ENCODE measurements at regions not wholly inside any gene's neighbourhood (a gene's known extent, or its start where the extent isn't known, plus 50 kb on each side); places are given as distances from the start of the nearest gene placed in this dataset.
"Not testable (repeated sequence)": the region's sequence is repeated elsewhere in the genome, so short reads cannot be mapped to it uniquely, and the experiment has no call there.

DNA sequence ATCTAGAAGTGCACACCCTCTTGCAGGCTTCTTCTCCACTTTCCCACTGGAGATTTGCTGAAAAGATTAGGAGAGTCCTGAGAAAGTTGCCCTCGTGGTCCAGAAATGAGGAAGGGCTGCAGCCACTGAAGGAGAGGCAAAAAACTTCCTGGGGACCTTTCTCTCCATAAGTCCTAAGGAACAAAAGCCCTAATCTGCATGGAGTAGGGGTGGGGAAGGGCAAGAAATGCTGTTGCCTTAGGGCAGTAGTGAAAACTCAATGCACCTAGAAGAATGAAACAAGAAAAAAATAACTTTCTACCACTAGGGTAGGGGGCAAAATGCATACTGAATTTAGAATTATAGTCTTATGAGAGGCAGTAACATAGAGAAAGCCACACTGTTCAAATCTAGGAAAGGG is 1408.8 kb downstream of the PCDH19 start:
- TF ChIP-seq, protein P1, sequence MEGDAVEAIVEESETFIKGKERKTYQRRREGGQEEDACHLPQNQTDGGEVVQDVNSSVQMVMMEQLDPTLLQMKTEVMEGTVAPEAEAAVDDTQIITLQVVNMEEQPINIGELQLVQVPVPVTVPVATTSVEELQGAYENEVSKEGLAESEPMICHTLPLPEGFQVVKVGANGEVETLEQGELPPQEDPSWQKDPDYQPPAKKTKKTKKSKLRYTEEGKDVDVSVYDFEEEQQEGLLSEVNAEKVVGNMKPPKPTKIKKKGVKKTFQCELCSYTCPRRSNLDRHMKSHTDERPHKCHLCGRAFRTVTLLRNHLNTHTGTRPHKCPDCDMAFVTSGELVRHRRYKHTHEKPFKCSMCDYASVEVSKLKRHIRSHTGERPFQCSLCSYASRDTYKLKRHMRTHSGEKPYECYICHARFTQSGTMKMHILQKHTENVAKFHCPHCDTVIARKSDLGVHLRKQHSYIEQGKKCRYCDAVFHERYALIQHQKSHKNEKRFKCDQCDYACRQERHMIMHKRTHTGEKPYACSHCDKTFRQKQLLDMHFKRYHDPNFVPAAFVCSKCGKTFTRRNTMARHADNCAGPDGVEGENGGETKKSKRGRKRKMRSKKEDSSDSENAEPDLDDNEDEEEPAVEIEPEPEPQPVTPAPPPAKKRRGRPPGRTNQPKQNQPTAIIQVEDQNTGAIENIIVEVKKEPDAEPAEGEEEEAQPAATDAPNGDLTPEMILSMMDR (conservative IDR thresholded peaks at IDR 0.05; ENCODE audit: low read length), result no peak
- no peak for DNase-seq (ENCODE audit: low read depth)
- H3K4me3 ChIP-seq (ENCODE audit: low read length), result no peak overlapping the region

- no peak overlapping the region for H3K4me3 ChIP-seq (ENCODE audit: low read length)
- TF ChIP-seq, protein P1 (conservative IDR thresholded peaks at IDR 0.05; ENCODE audit: low read length), result no peak
- no peak for DNase-seq (ENCODE audit: low read depth)
Observed at GRCh38 chrX:98962996-98963395, 1447.1 kb downstream of the PCDH19 start.

DNA sequence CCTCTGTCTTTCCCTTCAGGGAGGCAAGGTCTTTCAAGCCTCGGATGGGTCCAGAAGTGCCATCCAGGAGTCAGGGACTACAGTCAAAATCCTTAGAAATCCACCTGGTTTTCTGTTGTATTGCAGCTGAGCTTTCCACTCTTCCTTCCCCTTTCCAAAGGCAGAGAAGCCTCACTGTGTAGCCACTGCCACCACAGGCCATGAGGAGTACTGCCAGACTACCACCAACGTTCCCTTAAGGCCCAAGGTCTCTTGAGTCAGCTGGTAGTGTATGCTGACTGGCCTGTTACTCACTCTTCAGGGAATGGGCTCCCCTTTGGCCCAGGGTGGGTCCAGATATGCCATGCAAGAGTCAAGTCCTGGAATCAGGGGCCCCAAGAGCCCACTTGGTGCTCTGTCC is 1454.1 kb downstream of the PCDH19 start:
- DNase-seq (ENCODE audit: low read depth), result no peak
- TF ChIP-seq, protein P1 (conservative IDR thresholded peaks at IDR 0.05; ENCODE audit: low read length), result no peak

DNA sequence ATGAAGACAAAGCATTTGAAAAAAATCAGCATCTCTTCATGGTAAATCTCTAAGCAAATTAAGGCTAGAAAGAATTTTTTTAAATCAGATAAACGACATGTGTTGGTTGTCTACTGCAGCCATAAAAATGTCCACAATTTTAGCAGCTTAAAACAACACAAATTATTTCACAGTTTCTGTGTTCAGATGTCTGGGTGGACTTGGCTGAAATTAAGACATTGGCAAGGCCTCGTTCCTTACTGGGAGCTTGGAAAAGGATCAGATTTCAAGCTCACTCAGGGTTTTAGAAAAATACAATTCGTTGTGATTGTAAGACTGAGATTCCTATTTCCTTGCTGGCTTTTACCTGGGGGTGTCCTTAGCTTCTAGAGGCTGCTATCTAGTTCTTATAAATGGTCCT is 1470.6 kb downstream of the PCDH19 start:
- H3K4me3 ChIP-seq (ENCODE audit: low read length), result no peak overlapping the region
- TF ChIP-seq, protein P1 (conservative IDR thresholded peaks at IDR 0.05; ENCODE audit: low read length), result no peak

More for the DNA sequence above, 1454.1 kb downstream of the PCDH19 start:
- H3K4me3 ChIP-seq (ENCODE audit: low read length), result no peak overlapping the region

DNA sequence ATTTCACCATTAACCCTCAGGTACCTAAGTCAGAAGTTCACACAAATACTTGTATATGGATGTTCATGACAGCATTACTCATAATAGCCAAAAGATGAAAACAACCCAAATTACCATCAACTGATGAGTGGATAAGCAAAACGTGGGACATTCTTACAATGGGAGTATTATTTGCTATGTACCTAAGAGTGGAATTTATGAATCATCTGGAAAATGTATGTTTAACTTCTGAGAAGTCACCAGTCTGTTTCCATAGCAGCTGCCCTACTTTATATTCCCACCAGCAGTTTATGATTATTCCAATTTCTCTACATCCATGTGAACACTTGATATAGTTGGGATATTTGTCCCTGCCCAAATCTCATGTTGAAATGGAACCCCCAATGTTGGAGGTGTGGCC is 1478.9 kb downstream of the PCDH19 start:
- no peak overlapping the region for H3K4me3 ChIP-seq (ENCODE audit: low read length)
- TF ChIP-seq, protein P1 (conservative IDR thresholded peaks at IDR 0.05; ENCODE audit: low read length), result no peak
- no peak for DNase-seq (ENCODE audit: low read depth)

More for the DNA sequence above, 1470.6 kb downstream of the PCDH19 start:
- no peak for DNase-seq (ENCODE audit: low read depth)

GRCh38 chrX:98924511-98924910 is 1485.6 kb downstream of the PCDH19 start:
- TF ChIP-seq, protein P1 (conservative IDR thresholded peaks at IDR 0.05; ENCODE audit: low read length), result no peak
- DNase-seq (ENCODE audit: low read depth), result no peak
- H3K4me3 ChIP-seq (ENCODE audit: low read length), result no peak overlapping the region

DNA sequence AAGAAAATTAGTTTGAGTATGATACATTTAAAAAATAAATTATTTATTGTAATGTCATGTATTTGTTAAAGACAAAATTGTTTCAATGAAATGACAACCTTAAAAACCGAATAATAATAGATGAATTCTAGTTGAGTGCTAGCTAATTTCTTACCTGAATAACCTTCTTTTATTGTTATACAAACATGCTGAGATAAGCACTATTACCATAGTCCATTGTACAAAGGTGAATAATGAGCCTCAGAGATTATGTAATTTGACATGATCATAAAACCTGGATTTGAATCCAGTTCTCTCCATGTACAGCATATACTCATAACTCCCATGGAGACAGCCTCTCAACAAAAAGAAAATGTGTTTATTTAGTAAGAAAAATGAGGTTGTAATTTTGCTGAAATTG is 1512.9 kb downstream of the PCDH19 start:
- H3K4me3 ChIP-seq (ENCODE audit: low read length), result no peak overlapping the region
- no peak for DNase-seq (ENCODE audit: low read depth)
- TF ChIP-seq, protein P1 (conservative IDR thresholded peaks at IDR 0.05; ENCODE audit: low read length), result no peak

DNA sequence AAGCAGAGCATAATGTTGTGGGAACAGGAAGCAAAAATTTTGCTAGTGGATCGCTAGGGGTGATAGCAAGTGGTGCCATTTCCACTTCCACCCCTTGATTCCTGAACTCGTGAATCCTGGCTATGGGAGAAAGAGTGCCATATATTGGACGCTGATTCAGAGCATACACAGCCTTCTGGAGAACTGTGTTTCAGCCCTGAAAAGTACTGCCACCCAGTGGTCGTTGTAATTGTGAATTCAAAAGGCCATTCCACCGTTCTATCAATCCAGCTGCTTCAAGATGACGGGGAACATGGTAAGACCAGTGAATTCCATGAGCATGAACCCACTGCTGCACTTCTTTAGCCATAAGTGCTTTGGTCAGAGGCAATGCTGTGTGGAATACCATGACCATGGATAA is 1559.4 kb downstream of the PCDH19 start:
- DNase-seq (ENCODE audit: low read depth); H3K4me3 ChIP-seq (ENCODE audit: low read length): not testable (repeated sequence)

All from AG10803 (cell line).